ENCODE measurements at regions not wholly inside any gene's neighbourhood (a gene's known extent, or its start where the extent isn't known, plus 50 kb on each side); places are given as distances from the start of the nearest gene placed in this dataset.

DNA sequence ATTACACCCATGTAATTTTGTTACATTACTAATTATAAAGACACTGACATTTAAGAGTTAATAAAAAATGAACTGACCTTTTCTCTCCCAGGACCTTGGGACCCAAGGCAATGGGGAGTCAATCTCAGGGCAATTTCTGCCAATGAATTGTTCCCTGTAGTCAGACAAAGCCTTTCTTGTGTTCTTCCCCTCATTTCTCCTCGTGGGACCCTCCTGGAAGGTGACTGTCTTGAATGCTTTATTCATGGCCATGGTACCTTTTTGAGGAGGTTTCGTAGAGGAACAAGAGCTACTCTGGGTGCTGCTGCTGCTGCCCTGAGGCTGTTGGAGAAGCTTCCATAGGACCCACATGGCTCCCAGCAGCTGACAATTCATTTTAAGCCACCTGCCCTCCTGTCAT, 190.3 kb downstream of the SNX18 start:
- no peak for DNase-seq

DNA sequence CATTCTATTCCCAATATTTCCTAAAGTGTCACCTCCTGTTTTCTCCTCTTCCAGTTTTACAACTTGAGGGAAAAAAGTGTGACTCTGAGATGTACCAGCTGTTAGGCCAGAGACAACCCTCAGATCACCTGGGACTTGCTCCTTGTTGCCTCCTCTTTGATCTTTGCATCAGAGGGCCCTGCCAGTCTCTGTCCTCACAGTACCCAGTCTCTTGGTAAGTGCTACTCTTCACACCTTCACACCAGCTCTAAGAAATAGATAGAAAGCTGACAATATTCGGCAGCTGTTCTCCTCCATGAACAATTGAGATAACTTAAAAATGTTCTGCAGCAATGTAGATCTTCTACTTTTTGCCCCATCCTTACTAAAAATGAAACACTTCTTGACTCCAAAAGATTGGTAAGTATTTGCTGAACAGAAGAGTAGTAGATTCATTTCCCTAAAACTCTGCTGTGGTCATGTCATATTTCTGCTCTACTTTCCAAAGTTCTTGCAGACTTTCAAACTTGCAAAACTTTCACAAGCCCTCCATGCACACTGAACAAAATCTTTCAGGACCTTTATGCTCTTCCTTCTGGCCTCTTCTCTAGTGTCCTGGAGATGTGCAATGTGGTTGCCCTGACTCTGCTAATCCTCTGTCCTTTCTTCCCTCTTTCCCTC, 188.6 kb downstream of the SNX18 start:
- DNase-seq, result no peak

DNA sequence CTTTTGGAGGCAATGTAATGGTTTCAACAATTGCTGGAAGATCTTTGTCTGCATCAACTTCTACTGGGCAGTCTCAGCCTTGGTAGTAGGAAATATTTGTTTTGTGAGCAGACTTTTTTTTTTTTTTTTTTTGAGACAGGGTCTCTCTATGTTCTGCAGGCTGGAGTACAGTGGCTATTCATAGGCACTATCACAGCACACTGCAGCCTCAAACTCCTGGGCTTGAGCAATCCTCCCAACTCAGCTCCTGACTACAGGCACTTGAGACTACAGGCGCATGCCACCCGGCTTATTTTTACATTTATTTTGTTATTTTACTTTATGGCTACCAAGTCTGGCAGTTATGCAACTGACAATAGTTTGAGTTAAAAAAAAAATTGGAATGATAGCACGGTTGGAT, 187.3 kb downstream of the SNX18 start:
- DNase-seq, result no peak

DNA sequence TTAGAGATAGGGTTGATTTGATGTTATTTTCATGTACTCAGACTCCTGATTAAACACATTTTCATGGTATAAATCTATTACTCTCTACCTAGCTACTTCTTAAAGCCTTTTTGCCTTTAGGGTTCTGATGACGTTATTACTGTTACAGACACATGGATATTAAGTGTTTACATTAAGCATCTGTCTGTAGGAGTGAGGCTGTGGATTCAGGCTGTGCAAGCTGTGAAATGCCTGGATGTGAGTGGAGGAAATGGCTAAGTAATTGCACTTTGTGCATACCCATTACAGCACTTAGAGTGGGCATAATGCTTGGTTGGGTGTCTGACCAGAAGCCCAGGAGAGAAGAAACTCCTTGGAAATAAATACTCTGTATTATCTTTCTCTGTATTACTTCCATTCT, 186.8 kb downstream of the SNX18 start:
- no peak for DNase-seq

DNA sequence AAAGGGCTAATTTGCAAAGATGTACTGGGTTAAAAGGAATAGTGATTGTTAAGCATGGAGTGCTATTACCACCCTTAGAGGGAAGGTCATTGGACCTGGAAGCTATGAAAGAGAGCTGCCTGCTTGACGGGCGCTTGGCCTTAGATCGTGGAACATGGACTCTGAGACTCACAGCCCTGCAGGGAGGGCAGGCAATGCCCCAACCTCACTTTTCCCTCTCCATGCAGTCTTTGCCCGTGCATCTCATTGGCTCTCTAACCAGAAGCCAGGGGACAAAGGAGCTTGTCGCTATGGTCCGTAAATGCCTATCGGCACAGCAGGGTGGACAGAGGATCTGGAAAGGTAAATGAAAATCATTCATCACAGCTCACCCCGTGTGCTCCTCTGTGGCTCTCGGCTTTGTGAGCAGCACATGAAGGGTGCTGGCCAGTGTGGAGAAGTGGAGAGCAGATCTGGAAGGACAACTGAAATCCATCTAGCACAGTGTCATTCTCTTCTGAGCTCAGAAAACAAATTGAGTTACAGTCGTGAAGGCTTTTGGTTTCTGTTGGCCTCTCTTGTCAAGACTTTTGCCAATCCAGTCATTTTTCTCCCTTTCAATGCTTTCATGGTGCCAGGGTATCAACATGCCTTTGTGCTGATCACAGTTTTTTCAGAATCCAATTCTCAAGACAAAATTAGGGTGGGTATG, 186.2 kb downstream of the SNX18 start:
- DNase-seq, result no peak

DNA sequence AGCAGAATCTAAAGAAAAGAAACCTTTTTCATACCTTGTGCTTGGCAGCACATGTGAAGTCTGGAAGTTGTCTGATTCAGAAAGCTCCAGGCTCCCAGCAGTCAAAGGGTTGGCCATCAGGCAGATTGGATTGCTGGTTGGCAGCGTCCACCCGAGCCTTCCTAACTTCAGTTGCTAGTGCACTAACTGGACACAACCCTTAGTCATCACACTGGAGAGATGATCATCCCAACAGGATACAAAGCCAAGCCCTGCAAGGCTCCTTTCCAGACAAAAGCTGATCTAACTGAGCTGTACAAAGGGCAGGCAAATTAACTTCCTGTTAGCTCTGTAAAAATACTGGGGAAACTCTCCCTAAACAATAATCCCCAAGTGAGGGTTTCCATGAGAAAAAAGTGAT, 185.6 kb downstream of the SNX18 start:
- no peak for DNase-seq

DNA sequence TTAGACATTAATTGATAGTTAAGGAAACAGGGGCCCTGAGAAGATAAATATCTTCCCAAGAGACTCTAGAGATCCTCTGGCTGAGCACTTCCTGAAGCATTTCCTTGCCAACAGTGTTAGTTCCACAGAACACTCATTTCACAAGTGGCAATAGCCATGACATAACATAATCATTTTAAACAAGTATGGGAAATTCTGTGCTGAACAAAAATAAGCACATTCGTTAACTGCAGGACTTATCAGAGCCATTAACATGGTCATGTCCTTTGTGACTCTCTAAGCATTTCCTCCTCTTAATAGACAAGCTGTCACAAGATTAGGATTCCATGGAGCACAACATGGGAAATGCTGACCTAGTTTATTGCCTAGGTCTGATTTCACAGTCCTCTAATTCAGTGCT, 184.9 kb downstream of the SNX18 start:
- no peak for DNase-seq

DNA sequence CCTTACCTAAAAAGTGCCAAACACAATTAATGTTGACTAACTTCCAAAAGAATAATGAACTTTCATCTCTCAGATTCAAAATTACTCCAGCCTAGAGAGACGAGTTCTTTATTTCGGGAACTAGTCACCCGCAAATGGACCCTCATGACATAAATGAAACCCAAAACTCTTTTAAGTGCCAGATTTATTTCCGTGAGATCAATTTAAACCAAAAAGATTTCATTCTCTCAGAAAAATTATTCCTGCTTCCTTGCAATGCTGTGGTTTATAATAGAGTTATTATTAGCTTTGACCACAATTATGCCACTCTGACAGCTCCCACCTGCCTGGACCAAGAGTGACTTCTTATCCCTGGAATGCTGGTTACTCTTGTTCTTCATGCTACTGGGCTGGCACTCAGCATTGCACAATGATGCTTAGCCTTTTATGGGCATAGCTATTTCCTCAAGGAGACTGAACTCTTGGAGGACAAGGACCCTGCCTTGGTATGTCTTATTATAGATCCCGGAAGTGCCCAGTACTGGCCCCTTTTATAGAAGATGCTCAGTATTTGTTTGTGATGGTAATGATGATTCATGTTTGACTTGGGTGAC, 183.5 kb downstream of the SNX18 start:
- DNase-seq, result no peak

DNA sequence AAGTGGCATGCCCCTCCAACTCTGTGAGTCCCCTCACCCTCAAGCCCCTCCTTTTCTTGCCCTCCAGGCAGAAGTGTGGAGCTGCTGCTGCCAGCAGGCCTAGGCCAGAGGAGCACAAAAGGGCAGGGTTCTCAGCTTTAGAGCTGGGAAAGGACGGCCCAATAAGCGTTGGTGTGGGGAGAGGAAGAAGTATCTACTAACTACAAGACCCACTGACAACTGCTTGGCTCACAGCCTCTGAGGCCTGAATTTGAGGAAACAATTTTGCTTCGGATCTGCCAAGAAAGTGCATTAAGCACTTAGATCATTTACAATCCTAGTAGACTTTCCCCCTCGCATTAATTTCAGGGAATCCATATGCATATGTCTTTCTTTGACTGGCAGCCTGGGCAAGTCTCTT, 179.4 kb downstream of the SNX18 start:
- DNase-seq, result no peak

DNA sequence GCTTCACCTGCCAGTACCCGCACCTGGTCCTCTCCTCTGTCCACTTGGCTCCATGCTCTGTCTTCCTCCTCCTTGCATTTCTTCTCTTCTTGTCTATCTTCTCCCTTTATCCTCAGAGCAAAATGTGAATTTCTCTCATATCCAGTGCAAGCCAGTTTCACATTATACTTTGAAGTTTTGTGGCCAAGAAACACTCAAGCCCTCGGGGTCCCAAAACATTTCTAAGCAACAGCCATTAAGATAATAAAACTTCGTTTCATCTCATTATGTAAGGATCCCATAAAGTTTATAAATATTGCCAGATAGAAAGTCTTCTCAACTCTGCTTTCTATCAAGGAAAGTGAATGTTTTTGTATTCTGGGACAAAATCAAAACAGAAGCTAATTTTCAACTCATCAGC, 178.8 kb downstream of the SNX18 start:
- DNase-seq, result no peak

DNA sequence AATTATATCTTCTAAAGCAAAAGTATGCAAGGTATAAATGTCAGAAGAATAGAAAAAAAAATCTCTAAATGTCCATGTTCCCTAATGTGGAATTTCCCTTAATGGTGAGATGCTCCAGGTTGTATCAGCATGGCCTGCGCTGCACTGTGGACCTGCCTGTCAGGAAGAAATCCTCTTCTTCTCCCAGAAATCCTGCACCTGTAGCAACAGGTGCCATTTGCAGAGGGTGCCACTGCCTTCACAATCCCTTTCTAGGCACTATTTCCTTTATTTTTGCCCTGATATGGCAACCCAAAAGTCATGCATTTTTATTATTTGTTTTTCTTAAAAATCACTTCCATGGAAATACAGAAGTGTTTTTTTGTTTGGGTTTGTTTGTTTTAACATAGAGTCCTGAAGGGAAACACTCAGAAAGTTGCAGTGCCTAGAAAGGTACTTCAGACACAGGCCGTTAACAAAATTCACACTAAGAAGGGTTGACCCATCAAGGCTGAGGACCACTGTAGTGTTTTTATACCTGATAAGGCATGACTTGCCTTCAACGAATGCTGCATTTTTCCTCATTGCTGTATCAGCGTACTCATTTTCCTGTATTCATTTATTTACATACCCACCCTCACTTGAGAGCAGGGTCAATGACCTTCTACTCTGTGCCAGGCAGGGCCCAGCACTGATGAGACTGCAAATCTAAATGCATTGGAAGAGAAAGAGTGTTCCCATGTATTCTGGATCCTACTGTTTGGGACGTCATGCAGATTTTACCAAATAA, 177.8 kb downstream of the SNX18 start:
- DNase-seq, result no peak

DNA sequence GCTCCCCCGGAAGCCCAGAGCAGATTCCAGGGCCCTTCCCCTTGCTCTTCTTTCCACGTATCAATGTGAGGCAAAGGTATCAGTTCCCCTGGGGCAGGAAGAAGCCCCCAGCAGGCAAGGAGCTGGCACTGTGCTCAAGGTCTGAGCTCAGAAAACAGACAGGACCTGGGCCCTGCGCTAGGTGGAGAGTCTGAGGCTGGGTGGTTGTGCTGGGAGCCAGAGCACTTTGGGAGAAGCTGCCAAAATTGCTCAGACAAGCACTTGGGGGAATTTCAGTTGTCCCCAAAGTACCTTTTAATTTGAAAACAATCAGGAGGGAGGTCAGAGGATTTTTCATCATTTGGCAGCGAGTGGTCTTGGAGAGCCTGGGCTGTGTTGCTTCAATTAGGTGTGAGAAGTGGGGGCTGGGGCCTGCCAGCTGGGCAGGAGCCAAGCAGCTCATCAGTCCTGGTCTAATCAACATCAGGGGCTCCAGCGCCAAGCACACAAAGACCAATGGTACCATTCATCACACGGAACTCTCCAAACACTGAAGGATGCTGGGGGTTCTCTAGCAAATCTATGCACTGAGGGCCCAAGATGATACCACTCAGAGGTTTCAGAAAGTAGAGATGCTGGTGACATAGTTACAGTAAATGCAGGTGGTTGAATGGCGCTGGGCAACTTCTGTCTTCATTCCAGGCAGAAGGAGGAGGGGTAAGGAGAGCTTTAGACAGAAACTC, 176.5 kb downstream of the SNX18 start:
- DNase-seq, result no peak

DNA sequence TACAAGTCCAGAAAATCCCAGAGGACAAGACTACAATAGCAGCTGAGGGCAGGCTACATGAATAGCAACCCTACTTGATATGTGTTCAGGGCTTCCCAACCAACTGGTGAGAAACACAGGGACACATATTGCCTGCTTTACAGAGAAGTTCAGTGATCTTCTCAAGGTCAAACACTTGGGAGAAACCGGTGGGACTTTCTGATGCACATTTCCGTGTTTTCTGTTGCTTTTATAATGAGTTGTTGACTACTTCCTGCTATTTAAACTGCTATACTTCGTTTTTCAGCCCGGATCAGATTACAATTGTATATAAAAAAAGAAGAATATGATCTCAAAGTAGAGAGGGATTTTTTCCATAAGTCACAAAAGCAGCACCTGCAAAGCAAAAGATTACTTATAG, 175.1 kb downstream of the SNX18 start:
- no peak for DNase-seq

DNA sequence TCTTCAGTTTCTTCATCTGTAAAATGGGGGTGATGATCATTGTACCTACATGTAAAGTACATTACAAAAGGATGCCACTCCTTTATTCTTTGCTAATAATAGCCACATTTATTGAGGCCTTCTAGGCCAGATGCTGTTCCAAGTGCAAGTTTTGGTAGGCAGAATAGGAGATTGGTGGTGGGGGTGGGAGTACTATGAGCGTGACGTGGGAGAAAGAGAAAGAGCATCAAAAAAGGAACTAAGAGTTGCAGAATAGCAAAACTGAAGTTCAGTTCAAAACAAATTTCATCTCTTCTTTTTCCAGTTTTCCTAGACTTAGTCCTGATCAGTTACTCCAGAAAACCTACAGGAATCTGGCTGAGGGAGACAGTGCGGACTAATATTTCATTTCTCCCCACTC, 174.1 kb downstream of the SNX18 start:
- no peak for DNase-seq

DNA sequence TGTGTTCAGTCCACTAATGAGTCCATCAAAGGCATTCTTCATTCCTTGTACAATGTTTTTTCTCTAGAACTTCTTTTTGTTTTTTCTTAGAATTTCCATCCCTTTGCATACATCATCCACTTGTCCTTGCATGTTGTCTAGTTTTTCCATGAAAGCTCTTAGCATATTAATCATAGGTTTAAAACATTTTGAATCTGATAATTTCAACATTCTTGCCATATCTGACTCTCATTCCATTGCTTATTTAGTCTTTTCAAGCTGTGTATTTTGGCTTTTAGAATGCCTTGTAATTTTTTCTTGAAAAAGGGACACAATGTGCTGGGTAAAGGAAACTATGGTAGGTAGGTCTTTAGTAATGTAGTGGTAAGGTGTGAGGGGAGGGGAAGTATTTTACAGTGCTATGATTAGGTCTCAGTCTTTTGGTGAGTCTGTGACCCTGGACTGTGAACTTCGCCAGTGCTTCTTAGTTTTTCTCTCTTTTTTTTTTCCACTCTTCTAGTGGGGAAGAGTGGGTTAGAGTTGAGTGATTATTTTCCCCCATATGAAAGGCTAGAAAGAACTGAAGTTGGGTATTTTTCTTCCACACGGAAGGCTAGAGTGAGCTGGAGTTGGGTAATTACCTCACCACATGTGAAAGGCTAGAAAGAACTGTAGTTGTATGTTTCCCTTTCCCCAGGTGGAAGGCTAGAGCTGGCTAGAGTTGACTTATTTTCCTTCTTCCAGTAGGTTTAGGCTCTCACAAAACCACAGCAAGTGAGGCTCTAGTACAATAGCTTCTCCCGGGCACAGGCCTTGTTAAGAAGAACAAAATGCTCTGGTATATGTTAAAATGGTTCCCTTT, 172.1 kb downstream of the SNX18 start:
- no peak for DNase-seq

DNA sequence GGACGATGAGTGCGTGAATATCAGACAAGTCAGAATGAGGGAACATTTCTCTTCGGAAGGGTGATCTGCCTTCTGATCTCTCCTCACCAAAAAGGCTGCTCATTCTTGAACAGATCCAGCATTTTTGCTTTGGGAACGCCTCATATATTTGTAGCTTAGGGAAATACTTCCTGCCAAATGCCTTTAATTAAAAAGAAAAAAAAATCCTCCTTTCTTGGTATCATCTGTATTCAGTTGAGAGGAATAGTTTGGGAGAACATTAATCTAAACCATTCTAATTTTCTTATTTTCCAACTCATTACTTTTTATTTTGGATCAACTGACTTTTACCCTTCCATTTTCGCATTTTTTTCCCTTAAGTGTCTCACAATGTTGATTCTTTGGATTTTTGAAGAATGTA, 163.4 kb downstream of the SNX18 start:
- DNase-seq, result no peak

DNA sequence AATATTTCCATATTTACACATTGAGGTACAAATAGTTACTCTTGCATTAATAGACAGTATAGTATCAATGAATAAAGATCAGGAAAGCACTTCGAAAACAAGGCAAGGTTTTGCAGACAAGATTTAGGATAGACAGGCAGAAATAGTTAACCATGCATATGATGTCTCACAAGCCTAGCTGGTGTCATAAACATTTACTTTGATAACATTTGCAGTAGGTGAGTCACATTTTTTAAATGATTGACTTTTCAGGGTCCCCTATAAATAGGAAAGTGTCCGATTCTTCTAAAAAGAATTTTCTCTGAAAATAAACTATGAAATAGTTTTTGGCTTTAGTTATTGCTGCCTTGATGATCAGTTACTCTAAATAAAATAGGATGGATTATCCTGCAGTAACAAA, 162.1 kb downstream of the SNX18 start:
- DNase-seq, result no peak

DNA sequence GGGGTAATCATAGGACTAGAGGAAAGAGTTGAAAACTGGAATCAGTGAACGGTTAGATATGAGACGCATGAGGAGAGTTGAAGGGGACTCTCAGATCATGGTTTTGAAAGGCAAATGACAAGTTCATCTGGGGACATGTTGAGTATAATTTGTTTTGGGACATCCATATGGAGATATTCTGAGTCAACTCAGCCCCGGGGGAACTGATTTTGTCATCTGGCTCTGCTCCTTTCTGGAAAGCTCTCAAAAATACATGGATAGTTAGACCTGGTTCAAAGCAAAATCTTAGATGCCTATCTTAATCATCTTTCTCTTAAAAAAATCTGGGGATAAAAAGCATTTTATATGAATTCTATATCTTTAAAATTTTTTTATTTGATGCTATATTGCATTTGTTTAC, 161.2 kb downstream of the SNX18 start:
- no peak for DNase-seq

DNA sequence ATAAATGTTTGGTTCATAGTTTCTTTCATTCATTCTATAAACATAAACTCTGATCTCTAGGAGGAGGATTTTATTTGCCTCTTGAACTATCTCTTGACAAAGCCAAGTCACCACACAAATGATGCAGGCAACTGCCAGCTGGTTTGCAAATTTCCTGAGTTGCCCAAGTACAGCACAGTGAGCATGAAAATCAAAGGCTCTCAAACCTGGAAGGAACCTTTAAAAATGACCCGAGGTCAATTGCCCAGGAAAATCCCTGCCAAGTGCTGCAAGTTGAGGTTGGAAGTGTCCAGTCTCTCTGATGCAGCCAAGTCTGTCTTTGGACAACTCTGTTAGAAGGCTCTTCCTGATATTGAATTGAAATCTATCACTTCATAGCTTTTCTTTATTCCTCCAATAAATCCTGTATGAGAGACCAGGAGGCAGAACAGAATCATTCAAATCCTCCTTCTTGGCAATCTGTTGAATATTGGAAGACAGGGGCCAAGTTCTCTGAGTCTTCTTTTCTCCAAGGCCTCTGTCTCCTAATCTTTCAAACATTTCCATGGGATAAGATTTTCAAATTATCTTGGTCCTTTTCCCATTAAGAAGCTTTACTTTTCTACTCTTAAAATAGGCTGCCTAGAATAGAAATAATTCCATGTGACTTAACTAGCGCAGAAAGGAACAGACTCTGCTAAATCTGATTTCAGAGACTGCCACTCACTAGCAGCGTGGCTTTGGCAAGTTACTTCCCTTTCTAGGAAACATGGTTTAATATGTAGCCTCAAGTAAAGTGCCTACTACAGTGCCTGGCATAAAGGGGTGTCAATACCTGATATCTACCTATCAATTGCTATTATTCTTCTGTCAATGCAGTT, 159.2 kb downstream of the SNX18 start:
- no peak for DNase-seq

DNA sequence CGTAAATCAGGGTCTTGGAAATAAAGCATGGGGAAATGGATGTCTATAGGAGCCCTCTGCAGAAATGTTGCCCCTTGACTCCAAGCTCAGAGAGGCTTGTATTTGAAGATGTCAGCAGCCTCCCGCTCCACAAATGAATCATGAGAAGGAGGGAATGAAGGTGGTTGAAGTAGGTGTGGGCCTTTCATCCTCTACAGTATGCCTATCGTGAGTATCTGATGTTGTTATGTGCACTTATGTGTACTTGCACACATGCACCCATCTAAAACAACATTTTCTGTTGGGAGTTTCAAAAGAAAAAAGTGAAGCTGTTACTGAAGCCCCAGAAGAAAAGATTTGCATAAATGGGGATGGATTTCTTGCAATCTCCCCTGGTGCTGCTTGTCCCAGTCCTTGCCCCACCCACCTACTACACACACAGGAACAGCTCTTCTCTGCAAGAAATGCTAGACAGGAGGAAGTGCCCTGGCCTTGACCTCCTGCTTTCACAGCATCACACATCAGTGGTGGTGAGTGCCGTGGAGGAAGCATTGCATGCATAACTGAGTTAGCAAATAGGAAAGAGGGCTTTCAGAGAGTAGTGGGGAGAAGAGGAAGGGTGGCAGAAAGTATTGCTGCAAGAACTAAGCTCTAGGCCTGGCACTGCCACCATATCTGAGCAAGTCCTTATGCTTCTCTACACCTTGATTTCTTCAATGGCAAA, 156.1 kb downstream of the SNX18 start:
- peak; percentile 49 for DNase-seq

DNA sequence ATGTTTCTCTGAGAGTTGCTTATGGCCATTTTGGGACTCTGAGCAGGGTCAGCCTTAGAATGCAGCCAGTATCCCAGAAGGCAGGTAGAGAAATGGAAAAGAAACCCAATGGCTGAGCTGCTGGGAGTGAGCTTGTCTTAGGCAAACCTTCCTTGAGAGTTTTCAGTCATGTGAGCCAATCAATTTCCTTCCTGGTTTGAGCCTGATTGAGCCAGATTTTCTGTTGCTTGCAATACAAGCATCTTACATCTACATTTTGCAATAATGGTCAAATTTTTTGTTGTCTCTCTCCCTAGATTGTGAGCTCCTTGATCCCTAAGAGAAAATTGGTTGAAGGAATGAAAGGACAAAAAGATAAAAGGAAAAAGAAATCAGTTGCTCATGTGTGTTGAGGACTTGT, 155.3 kb downstream of the SNX18 start:
- no peak for DNase-seq

Data from activated gamma-delta T cell treated with Interleukin-2 at 50 U/mL for 16 hours (primary cell).